A549 (cell line): ENCODE measurements at regions not wholly inside any gene's neighbourhood (a gene's known extent, or its start where the extent isn't known, plus 50 kb on each side); places are given as distances from the start of the nearest gene placed in this dataset.

ENCODE experiments used
- EP300 ChIP-seq, 2 experiments: fragments of >200 bp; sonication (Bioruptor Twin); formaldehyde crosslinking; IDR thresholded peaks; 2 replicates in 1 of 2; 3 replicates in 1 of 2; pipeline ENCODE4 v1.6.1; 2016 to 2017
- GATA3 ChIP-seq: IDR thresholded peaks from 2 replicates; pipeline ENCODE4 v1.6.1; 2012; ENCODE audit warnings: borderline replicate concordance
- KDM5A ChIP-seq: fragments of 200-600 bp; sonication (generic); IDR thresholded peaks from 2 replicates; pipeline ENCODE4 v1.6.1; 2016; ENCODE audit warnings: antibody characterized with exemption, mild to moderate bottlenecking
- MAX ChIP-seq: IDR thresholded peaks from 2 replicates; pipeline ENCODE4 v1.6.1; 2012
- USF2 ChIP-seq: fragments of 450-650 bp; IDR thresholded peaks from 2 replicates; pipeline ENCODE4 v1.6.1; 2014; ENCODE audit warnings: antibody characterized with exemption
- TF ChIP-seq, protein P1 (sequence below): fragments of >200 bp; sonication (Bioruptor Twin); formaldehyde crosslinking; IDR thresholded peaks from 3 replicates; pipeline ENCODE4 v1.5.1; 2016

GRCh38 chr2:212659441-212659840 is 120.8 kb upstream of the ERBB4 start:
- TF ChIP-seq, protein P1, sequence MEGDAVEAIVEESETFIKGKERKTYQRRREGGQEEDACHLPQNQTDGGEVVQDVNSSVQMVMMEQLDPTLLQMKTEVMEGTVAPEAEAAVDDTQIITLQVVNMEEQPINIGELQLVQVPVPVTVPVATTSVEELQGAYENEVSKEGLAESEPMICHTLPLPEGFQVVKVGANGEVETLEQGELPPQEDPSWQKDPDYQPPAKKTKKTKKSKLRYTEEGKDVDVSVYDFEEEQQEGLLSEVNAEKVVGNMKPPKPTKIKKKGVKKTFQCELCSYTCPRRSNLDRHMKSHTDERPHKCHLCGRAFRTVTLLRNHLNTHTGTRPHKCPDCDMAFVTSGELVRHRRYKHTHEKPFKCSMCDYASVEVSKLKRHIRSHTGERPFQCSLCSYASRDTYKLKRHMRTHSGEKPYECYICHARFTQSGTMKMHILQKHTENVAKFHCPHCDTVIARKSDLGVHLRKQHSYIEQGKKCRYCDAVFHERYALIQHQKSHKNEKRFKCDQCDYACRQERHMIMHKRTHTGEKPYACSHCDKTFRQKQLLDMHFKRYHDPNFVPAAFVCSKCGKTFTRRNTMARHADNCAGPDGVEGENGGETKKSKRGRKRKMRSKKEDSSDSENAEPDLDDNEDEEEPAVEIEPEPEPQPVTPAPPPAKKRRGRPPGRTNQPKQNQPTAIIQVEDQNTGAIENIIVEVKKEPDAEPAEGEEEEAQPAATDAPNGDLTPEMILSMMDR, result no peak
- no peak for TF ChIP-seq KDM5A
- no peak for TF ChIP-seq EP300 (IDR thresholded peaks at IDR 0.05)
- no peak for TF ChIP-seq MAX
- no peak for TF ChIP-seq USF2
- no peak for TF ChIP-seq GATA3
